ENCODE measurements at regions not wholly inside any gene's neighbourhood (a gene's known extent, or its start where the extent isn't known, plus 50 kb on each side); places are given as distances from the start of the nearest gene placed in this dataset.

DNA sequence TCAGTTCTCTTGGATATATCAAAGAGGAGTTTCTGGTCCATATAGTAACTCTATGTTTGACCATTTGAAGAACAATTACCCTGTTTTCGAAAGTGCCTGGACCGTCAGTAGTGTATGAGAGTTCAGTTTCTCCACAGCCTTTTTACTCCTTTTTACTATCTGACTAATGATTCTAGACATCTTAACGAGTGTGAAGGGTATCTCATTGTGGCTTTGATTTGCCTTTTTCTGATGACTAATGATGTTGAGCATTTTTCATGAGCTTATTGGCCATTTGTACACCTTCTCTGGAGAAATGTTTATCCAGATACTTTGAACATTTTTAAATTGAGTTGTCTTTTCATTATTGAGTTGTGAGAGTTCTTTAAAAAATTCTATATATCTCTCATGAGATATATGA, 114.9 kb upstream of the ATXN1 start:
- TF ChIP-seq, protein P1, sequence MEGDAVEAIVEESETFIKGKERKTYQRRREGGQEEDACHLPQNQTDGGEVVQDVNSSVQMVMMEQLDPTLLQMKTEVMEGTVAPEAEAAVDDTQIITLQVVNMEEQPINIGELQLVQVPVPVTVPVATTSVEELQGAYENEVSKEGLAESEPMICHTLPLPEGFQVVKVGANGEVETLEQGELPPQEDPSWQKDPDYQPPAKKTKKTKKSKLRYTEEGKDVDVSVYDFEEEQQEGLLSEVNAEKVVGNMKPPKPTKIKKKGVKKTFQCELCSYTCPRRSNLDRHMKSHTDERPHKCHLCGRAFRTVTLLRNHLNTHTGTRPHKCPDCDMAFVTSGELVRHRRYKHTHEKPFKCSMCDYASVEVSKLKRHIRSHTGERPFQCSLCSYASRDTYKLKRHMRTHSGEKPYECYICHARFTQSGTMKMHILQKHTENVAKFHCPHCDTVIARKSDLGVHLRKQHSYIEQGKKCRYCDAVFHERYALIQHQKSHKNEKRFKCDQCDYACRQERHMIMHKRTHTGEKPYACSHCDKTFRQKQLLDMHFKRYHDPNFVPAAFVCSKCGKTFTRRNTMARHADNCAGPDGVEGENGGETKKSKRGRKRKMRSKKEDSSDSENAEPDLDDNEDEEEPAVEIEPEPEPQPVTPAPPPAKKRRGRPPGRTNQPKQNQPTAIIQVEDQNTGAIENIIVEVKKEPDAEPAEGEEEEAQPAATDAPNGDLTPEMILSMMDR (IDR thresholded peaks at IDR 0.05 in 8 of 11, conservative IDR thresholded peaks at IDR 0.05 in 3 of 11), result no peak
- TF ChIP-seq POLR2AphosphoS5 (IDR thresholded peaks at IDR 0.05), result no peak
- TF ChIP-seq POLR2A (IDR thresholded peaks at IDR 0.05), result no peak
